HUES48 (cell line): ENCODE measurements at regions not wholly inside any gene's neighbourhood (a gene's known extent, or its start where the extent isn't known, plus 50 kb on each side); places are given as distances from the start of the nearest gene placed in this dataset.

Source experiments
- H3K27ac ChIP-seq: one replicate; pipeline ENCODE4 v1.7.0; 2013; ENCODE audit warnings: low read depth, low read length, inconsistent platforms
- H3K27me3 ChIP-seq: 2 replicates; pipeline ENCODE4 v1.6.1; 2013; ENCODE audit warnings: mild to moderate bottlenecking, low read length; ENCODE audit not compliant: control insufficient read depth, insufficient read depth
- H3K36me3 ChIP-seq: 2 replicates; pipeline ENCODE4 v1.6.1; 2013; ENCODE audit warnings: low read length; ENCODE audit not compliant: control insufficient read depth, insufficient read depth
- H3K4me1 ChIP-seq: 2 replicates; pipeline ENCODE4 v1.6.1; 2013; ENCODE audit warnings: mild to moderate bottlenecking, low read length; ENCODE audit not compliant: control insufficient read depth, insufficient read depth
- H3K4me3 ChIP-seq: 2 replicates; pipeline ENCODE4 v1.5.1; 2013; ENCODE audit warnings: mild to moderate bottlenecking, low read depth, low read length
- H3K9ac ChIP-seq: 2 replicates; pipeline ENCODE4 v1.6.1; 2013; ENCODE audit warnings: mild to moderate bottlenecking, low read depth, low read length, moderate library complexity
- H3K9me3 ChIP-seq: 2 replicates; pipeline ENCODE4 v1.6.1; 2013; ENCODE audit warnings: low read length; ENCODE audit not compliant: control insufficient read depth, insufficient read depth

- no peak overlapping the region for H3K27ac ChIP-seq
- H3K36me3 ChIP-seq, result no peaks in the 10 kb centered on the region
- no peaks in the 10 kb centered on the region for H3K9me3 ChIP-seq
- H3K9ac ChIP-seq, result no peak overlapping the region
- no peak overlapping the region for H3K4me3 ChIP-seq
- no peaks in the 10 kb centered on the region for H3K4me1 ChIP-seq
- no peaks in the 10 kb centered on the region for H3K27me3 ChIP-seq
Observed at GRCh38 chr21:27816301-27816700, 849.4 kb upstream of the ADAMTS5 start.

GRCh38 chr21:27814226-27814625 is 847.3 kb upstream of the ADAMTS5 start:
- H3K36me3 ChIP-seq, result no peaks in the 10 kb centered on the region
- H3K4me1 ChIP-seq, result no peaks in the 10 kb centered on the region
- no peak overlapping the region for H3K4me3 ChIP-seq
- no peak overlapping the region for H3K27ac ChIP-seq
- no peaks in the 10 kb centered on the region for H3K27me3 ChIP-seq
- H3K9ac ChIP-seq, result no peak overlapping the region
- H3K9me3 ChIP-seq, result no peaks in the 10 kb centered on the region

GRCh38 chr21:27813750-27814149 is 846.9 kb upstream of the ADAMTS5 start:
- H3K36me3 ChIP-seq, result no peaks in the 10 kb centered on the region
- no peaks in the 10 kb centered on the region for H3K9me3 ChIP-seq
- no peak overlapping the region for H3K27ac ChIP-seq
- no peak overlapping the region for H3K9ac ChIP-seq
- H3K27me3 ChIP-seq, result no peaks in the 10 kb centered on the region
- H3K4me1 ChIP-seq, result no peaks in the 10 kb centered on the region
- H3K4me3 ChIP-seq, result no peak overlapping the region

- Histone ChIP-seq H3K4me1 (no peaks in the 10 kb centered on the region), H3K9ac (no peak overlapping the region), H3K9me3 (no peaks in the 10 kb centered on the region), H3K27ac (no peak overlapping the region), H3K27me3 (no peaks in the 10 kb centered on the region), H3K4me3 (no peak overlapping the region), H3K36me3 (no peaks in the 10 kb centered on the region)
Observed at GRCh38 chr21:27813344-27813743, 846.5 kb upstream of the ADAMTS5 start.

GRCh38 chr21:27812279-27812678 is 845.4 kb upstream of the ADAMTS5 start:
- Histone ChIP-seq H3K4me1 (no peaks in the 10 kb centered on the region), H3K27ac (no peak overlapping the region), H3K9ac (no peak overlapping the region), H3K9me3 (no peaks in the 10 kb centered on the region), H3K36me3 (no peaks in the 10 kb centered on the region), H3K27me3 (no peaks in the 10 kb centered on the region), H3K4me3 (no peak overlapping the region)

GRCh38 chr21:27808923-27809322 is 842.0 kb upstream of the ADAMTS5 start:
- Histone ChIP-seq H3K27me3 (no peaks in the 10 kb centered on the region), H3K4me3 (no peak overlapping the region), H3K9ac (no peak overlapping the region), H3K9me3 (no peaks in the 10 kb centered on the region), H3K27ac (no peak overlapping the region), H3K36me3 (no peaks in the 10 kb centered on the region), H3K4me1 (no peaks in the 10 kb centered on the region)

GRCh38 chr21:27807596-27807995 is 840.7 kb upstream of the ADAMTS5 start:
- Histone ChIP-seq H3K9ac (no peak overlapping the region), H3K27ac (no peak overlapping the region), H3K27me3 (no peaks in the 10 kb centered on the region), H3K36me3 (no peaks in the 10 kb centered on the region), H3K4me3 (no peak overlapping the region), H3K4me1 (no peaks in the 10 kb centered on the region), H3K9me3 (no peaks in the 10 kb centered on the region)

- H3K9ac ChIP-seq, result no peak overlapping the region
- H3K4me3 ChIP-seq, result no peak overlapping the region
- H3K4me1 ChIP-seq, result no peaks in the 10 kb centered on the region
- H3K27me3 ChIP-seq, result no peaks in the 10 kb centered on the region
- no peaks in the 10 kb centered on the region for H3K36me3 ChIP-seq
- no peak overlapping the region for H3K27ac ChIP-seq
- H3K9me3 ChIP-seq, result no peaks in the 10 kb centered on the region
Observed at GRCh38 chr21:27806281-27806680, 839.4 kb upstream of the ADAMTS5 start.

GRCh38 chr21:27805696-27806095 is 838.8 kb upstream of the ADAMTS5 start:
- no peak overlapping the region for H3K27ac ChIP-seq
- no peaks in the 10 kb centered on the region for H3K36me3 ChIP-seq
- no peak overlapping the region for H3K9ac ChIP-seq
- H3K4me3 ChIP-seq, result no peak overlapping the region
- H3K27me3 ChIP-seq, result no peaks in the 10 kb centered on the region
- no peaks in the 10 kb centered on the region for H3K4me1 ChIP-seq
- H3K9me3 ChIP-seq, result no peaks in the 10 kb centered on the region

- no peaks in the 10 kb centered on the region for H3K27me3 ChIP-seq
- no peak overlapping the region for H3K4me3 ChIP-seq
- H3K27ac ChIP-seq, result no peak overlapping the region
- H3K36me3 ChIP-seq, result no peaks in the 10 kb centered on the region
- H3K9me3 ChIP-seq, result no peaks in the 10 kb centered on the region
- no peaks in the 10 kb centered on the region for H3K4me1 ChIP-seq
- no peak overlapping the region for H3K9ac ChIP-seq
Observed at GRCh38 chr21:27804515-27804914, 837.6 kb upstream of the ADAMTS5 start.

- Histone ChIP-seq H3K27me3 (no peaks in the 10 kb centered on the region), H3K9me3 (no peaks in the 10 kb centered on the region), H3K27ac (no peak overlapping the region), H3K4me3 (no peak overlapping the region), H3K4me1 (no peaks in the 10 kb centered on the region), H3K9ac (no peak overlapping the region), H3K36me3 (no peaks in the 10 kb centered on the region)
Observed at GRCh38 chr21:27803571-27803970, 836.7 kb upstream of the ADAMTS5 start.
